ENCODE measurements at regions not wholly inside any gene's neighbourhood (a gene's known extent, or its start where the extent isn't known, plus 50 kb on each side); places are given as distances from the start of the nearest gene placed in this dataset.

GRCh38 chr7:69373171-69374043, 224.9 kb upstream of the AUTS2 start:
- Histone ChIP-seq H3K79me2 (replicated peaks; ENCODE audit: insufficient read depth) (no peaks in the 10 kb centered on the region), H3F3A (replicated peaks; ENCODE audit: low read depth) (no peaks in the 10 kb centered on the region), H3K36me3 (ENCODE audit: insufficient read depth) (no peaks in the 10 kb centered on the region), H3K4me1 (ENCODE audit: insufficient read depth) (no peaks in the 10 kb centered on the region), H3K27ac (ENCODE audit: low read depth) (no peak overlapping the region), H3K27me3 (ENCODE audit: insufficient read depth) (no peaks in the 10 kb centered on the region), H2AFZ (no peak overlapping the region), H3K9me2 (ENCODE audit: insufficient read depth) (no peaks in the 10 kb centered on the region), H3K4me3 (no peak overlapping the region), H3K4me2 (no peak overlapping the region), H4K20me1 (replicated peaks; ENCODE audit: insufficient read depth) (no peaks in the 10 kb centered on the region)
- TF ChIP-seq ZNF114 (CRISPR knock-in tag; IDR thresholded peaks at IDR 0.05) = no peak
- TF ChIP-seq POLR2AphosphoS5 (IDR thresholded peaks at IDR 0.05; ENCODE audit: low read depth) = no peak
- no peak for TF ChIP-seq REST (IDR thresholded peaks at IDR 0.05; ENCODE audit: unreplicated experiment)
- no peak for TF ChIP-seq EZH2 (IDR thresholded peaks at IDR 0.05; ENCODE audit: low read depth, unreplicated experiment)
- no peak for TF ChIP-seq ZNF331 (CRISPR knock-in tag; IDR thresholded peaks at IDR 0.05; ENCODE audit: low read depth)
- no peak for TF ChIP-seq NANOG (IDR thresholded peaks at IDR 0.05; ENCODE audit: borderline replicate concordance)
- H3K27me3 Mint-ChIP-seq (ENCODE audit: insufficient read depth, low read depth, poor library complexity) = no peaks in the 10 kb centered on the region
- no peaks in the 10 kb centered on the region for H3K4me1 Mint-ChIP-seq
- no peak for DNase-seq (ENCODE audit: low spot score)
- peaks cover 60% of the 10 kb centered on the region for H3K9me3 Mint-ChIP-seq
- no peak overlapping the region for H3K4me3 Mint-ChIP-seq
- H3K27ac Mint-ChIP-seq = no peak overlapping the region
- ATAC-seq = no peak
- no peaks in the 10 kb centered on the region for H3K36me3 Mint-ChIP-seq (ENCODE audit: low read depth)

GRCh38 chr7:69374044-69374425, 224.2 kb upstream of the AUTS2 start:
- no peak for ATAC-seq
- H3K4me2 ChIP-seq = no peak overlapping the region
- TF ChIP-seq ZNF331 (CRISPR knock-in tag; IDR thresholded peaks at IDR 0.05; ENCODE audit: low read depth) (no peak), ZNF462 (CRISPR knock-in tag; IDR thresholded peaks at IDR 0.05) (no peak), POLR2AphosphoS5 (IDR thresholded peaks at IDR 0.05; ENCODE audit: low read depth) (no peak), STAT1 (IDR thresholded peaks at IDR 0.05; ENCODE audit: unreplicated experiment) (no peak), CREB1 (CRISPR knock-in tag; IDR thresholded peaks at IDR 0.05; ENCODE audit: low read depth) (no peak), ETS1 (IDR thresholded peaks at IDR 0.05) (no peak), EZH2 (IDR thresholded peaks at IDR 0.05; ENCODE audit: low read depth, unreplicated experiment) (no peak), NANOG (IDR thresholded peaks at IDR 0.05; ENCODE audit: borderline replicate concordance) (no peak)

More at GRCh38 chr7:69374044-69374425, 224.2 kb upstream of the AUTS2 start:
- Histone ChIP-seq H3F3A (replicated peaks; ENCODE audit: low read depth) (no peaks in the 10 kb centered on the region), H4K20me1 (replicated peaks; ENCODE audit: insufficient read depth) (no peaks in the 10 kb centered on the region), H3K36me3 (ENCODE audit: insufficient read depth) (no peaks in the 10 kb centered on the region), H2AFZ (no peak overlapping the region), H3K27me3 (ENCODE audit: insufficient read depth) (no peaks in the 10 kb centered on the region), H3K4me3 (no peak overlapping the region), H3K9me2 (ENCODE audit: insufficient read depth) (no peaks in the 10 kb centered on the region), H3K79me2 (replicated peaks; ENCODE audit: insufficient read depth) (no peaks in the 10 kb centered on the region), H3K4me1 (ENCODE audit: insufficient read depth) (no peaks in the 10 kb centered on the region), H3K27ac (ENCODE audit: low read depth) (no peak overlapping the region)
- peaks cover 6% of the 10 kb centered on the region; the same call in 1 of the 3 replicates for H3K36me3 Mint-ChIP-seq (ENCODE audit: low read depth)
- DNase-seq (ENCODE audit: low spot score) = no peak
- no peaks in the 10 kb centered on the region for H3K4me1 Mint-ChIP-seq
- H3K27ac Mint-ChIP-seq = no peak overlapping the region
- H3K4me3 Mint-ChIP-seq = no peak overlapping the region
- H3K9me3 Mint-ChIP-seq = peaks cover 60% of the 10 kb centered on the region
- H3K27me3 Mint-ChIP-seq (ENCODE audit: insufficient read depth, low read depth, poor library complexity) = no peaks in the 10 kb centered on the region
